DND-41 (cell line): ENCODE measurements at regions not wholly inside any gene's neighbourhood (a gene's known extent, or its start where the extent isn't known, plus 50 kb on each side); places are given as distances from the start of the nearest gene placed in this dataset.

Experiments used
- EZH2 ChIP-seq: IDR thresholded peaks from 3 replicates; pipeline ENCODE4 v1.6.1; 2012; ENCODE audit warnings: borderline replicate concordance, low read depth, mild to moderate bottlenecking, moderate library complexity, low read length, inconsistent platforms; ENCODE audit not compliant: severe bottlenecking
- TF ChIP-seq, protein P1 (sequence below): IDR thresholded peaks from 2 replicates; pipeline ENCODE4 v1.5.1; 2012; ENCODE audit warnings: borderline replicate concordance, low read length, moderate library complexity, mild to moderate bottlenecking; ENCODE audit not compliant: poor library complexity, severe bottlenecking; ENCODE audit errors: extremely low read depth

DNA sequence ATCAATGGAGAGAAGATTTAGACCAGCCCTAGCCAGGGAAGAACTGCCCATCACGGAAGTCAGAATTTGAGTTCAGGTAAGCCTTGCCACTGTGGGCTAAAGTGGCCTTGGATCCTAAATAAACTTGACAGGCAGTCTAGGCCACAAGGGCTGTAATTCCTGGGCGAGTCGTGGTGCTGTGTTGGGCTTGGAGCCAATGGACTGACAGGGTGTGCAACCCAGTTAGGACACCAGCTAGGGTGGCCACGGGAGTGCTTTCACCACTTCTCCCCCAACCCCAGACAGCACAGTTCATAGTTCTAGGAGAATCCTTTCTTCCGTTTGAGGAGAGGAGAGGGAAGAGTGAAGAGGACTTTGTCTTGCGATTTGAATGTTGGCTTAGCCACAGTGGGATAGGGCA lies 422.4 kb downstream of the DOK5 start:
- TF ChIP-seq EZH2 = no peak
- TF ChIP-seq, protein P1, sequence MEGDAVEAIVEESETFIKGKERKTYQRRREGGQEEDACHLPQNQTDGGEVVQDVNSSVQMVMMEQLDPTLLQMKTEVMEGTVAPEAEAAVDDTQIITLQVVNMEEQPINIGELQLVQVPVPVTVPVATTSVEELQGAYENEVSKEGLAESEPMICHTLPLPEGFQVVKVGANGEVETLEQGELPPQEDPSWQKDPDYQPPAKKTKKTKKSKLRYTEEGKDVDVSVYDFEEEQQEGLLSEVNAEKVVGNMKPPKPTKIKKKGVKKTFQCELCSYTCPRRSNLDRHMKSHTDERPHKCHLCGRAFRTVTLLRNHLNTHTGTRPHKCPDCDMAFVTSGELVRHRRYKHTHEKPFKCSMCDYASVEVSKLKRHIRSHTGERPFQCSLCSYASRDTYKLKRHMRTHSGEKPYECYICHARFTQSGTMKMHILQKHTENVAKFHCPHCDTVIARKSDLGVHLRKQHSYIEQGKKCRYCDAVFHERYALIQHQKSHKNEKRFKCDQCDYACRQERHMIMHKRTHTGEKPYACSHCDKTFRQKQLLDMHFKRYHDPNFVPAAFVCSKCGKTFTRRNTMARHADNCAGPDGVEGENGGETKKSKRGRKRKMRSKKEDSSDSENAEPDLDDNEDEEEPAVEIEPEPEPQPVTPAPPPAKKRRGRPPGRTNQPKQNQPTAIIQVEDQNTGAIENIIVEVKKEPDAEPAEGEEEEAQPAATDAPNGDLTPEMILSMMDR = no peak
